Activated CD8-positive, alpha-beta memory T cell treated with anti-CD3 and anti-CD28 coated beads for 48 hours (primary cell): ENCODE measurements at regions not wholly inside any gene's neighbourhood (a gene's known extent, or its start where the extent isn't known, plus 50 kb on each side); places are given as distances from the start of the nearest gene placed in this dataset.
"Not testable (repeated sequence)": the region's sequence is repeated elsewhere in the genome, so short reads cannot be mapped to it uniquely, and the experiment has no call there.

Experiments used
- DNase-seq, 3 experiments: peaks; one replicate each; pipeline ENCODE4 v3.0.0-alpha.2; 2020; ENCODE audit warnings: low read depth in 2 of 3, low spot score in 2 of 3

DNA sequence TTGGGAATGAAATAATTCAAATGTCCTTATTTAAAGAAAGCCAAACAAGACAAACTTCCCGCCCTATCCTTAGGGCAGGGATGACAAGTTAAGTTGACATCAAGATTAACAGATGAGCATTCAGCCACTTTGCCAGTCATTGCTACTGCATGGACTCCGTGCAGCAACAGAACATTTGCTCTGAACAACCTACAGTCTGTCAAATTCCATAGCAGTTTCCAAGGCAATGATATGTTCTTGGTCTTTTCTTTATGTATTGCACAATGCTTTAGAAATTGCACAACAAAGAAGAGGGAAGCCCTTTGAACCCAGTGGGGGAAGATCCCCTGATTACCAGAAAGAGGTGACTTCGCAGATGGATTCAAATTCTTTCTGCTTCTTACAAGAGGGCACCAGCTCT, 269.8 kb downstream of the BCAT1 start:
- no peak for DNase-seq

DNA sequence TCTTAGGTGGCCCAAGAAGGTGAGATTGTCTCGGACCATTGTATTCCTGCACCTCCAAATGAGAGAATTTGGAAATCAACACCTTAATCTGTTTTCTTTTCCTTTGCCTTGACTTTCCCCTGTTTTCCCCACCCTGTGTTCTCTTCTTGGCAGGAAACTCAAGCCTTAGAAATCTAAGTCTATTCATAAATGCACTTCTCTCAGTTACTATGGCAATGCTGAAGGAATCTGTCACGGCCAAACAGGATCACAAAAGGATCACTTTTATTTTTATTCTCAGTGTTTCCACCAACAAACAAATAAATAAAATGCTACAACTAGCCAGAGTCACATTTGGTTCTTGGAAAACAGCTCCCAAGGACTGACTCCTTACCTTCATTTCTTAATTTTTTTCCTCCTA, 270.5 kb downstream of the BCAT1 start:
- DNase-seq = no peak

- no peak for DNase-seq
Observed at GRCh38 chr12:24668563-24668962, 280.3 kb downstream of the BCAT1 start.

- no peak for DNase-seq
Observed at GRCh38 chr12:24664161-24664880, 284.6 kb downstream of the BCAT1 start.

GRCh38 chr12:24661657-24662096, 287.2 kb downstream of the BCAT1 start:
- DNase-seq = no peak

DNA sequence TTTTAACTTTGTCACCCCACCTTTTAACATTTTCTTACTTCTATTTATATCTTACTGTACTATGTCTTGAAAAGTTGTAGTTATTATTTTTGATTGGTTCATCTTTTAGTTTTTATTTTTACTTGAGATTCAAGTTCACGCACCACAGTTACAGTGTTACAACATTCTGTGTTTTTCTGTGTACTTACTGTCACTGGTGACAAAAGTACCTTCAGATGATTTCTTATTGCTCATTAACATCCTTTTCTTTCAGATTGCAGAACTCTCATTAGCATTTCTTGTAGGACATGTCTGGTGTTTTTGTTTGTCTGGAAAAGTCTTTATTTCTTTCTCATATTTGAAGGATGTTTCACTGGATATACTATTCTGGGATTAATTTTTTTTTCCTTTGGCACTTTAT, 289.9 kb downstream of the BCAT1 start:
- DNase-seq = no peak

- DNase-seq = not testable (repeated sequence)
Observed at GRCh38 chr12:24654344-24654743, 294.6 kb downstream of the BCAT1 start.

- no peak for DNase-seq
Observed at GRCh38 chr12:24649634-24650033, 299.3 kb downstream of the BCAT1 start.

- no peak for DNase-seq
Observed at GRCh38 chr12:24649209-24649608, 299.7 kb downstream of the BCAT1 start.

- no peak for DNase-seq
Observed at GRCh38 chr12:24645254-24645653, 303.6 kb downstream of the BCAT1 start.

- DNase-seq = no peak
Observed at GRCh38 chr12:24643120-24644119, 305.5 kb downstream of the BCAT1 start.

GRCh38 chr12:24639641-24640040, 309.3 kb downstream of the BCAT1 start:
- no peak for DNase-seq

DNA sequence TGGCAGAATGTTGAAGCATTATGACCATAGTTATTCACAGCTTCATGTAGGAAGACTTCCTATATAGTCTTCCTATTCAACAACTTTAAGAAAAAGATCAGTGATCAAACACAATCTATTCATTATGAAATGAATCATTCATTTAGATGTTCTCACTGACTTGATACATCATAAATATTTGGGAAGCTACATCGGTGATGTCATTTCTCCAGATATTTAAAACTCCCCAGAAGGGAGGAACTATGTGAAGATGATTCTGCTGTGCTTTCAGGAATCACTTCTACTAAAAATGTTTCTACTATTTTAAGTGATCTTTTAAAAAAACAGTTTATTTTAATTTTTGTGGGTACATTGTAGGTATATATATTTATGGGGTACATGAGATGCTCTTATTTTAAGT, 316.4 kb downstream of the BCAT1 start:
- no peak for DNase-seq

GRCh38 chr12:24631676-24632426, 317.1 kb downstream of the BCAT1 start:
- no peak for DNase-seq

DNA sequence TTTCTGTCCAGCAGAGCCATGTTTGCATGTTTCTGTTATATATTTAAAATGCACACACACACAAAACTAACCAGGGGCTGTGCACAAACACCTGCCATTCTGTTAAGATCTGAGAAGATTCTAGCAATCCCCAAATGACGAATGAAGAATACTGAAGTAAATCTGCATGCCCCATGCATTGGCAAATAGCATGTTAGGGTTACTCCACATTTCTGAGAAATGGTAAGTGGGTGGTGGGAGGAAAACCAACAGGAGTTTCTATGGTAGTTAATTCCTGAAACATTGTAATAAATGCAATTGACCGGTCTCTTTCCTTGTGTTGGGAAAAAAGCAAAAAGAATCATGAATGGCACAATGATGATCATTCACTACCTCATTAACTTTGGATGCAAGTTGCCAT, 318.0 kb downstream of the BCAT1 start:
- DNase-seq = no peak

DNA sequence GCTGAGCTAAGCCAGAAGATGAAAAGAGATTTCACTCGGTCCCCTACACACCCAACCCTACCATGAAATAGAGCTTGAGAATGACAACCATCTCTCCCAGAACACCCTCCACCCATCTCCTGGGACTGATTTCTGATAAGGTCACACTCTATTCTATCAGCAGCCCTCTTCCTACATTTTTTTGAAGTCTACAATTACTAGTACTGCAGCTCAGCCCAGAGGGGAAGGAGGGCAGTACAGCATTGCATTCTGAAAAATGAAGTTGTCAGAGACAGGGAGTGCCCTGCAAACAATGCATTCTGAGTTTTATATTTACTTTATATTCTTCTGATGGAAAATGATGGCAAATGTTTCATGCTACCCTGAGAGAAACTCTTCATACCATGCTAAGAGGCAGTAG, 318.5 kb downstream of the BCAT1 start:
- no peak for DNase-seq

- DNase-seq = no peak
Observed at GRCh38 chr12:24625103-24625502, 323.8 kb downstream of the BCAT1 start.

DNA sequence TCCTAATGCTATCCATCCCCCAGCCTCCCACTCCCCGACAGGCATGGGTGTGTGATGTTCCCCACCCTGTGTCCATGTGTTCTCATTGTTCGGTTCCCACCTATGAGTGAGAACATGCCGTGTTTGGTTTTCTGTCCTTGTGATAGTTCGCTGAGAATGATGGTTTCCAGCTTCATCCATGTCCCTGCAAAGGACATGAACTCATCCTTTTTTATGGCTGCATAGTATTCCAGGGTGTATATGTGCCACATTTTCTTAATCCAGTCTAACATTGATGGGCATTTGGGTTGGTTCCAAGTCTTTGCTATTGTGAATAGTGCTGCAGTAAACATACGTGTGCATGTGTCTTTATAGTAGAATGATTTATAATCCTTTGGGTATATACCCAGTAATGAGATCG, 328.9 kb downstream of the BCAT1 start:
- DNase-seq = not testable (repeated sequence)

DNA sequence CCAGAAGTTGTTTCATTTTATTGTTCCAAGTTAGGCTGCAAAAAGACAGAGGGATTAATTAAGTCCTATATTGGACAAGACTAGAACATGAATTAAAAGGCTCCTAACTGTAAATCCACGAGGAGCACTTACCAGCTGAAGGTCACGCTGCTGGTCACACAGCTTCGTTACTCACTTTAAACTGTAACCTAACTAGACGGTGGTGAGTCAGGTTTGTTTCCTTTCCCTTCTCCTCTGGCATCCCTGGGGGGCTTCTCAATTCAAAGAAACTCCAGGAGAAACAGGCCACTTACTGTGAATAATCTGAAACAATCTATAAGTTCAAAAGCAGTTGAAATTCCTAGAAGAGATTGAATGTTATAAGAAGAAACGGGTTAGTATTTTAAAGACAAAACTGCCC, 331.4 kb downstream of the BCAT1 start:
- DNase-seq = no peak

- DNase-seq = no peak
Observed at GRCh38 chr12:24615967-24616411, 332.9 kb downstream of the BCAT1 start.

DNA sequence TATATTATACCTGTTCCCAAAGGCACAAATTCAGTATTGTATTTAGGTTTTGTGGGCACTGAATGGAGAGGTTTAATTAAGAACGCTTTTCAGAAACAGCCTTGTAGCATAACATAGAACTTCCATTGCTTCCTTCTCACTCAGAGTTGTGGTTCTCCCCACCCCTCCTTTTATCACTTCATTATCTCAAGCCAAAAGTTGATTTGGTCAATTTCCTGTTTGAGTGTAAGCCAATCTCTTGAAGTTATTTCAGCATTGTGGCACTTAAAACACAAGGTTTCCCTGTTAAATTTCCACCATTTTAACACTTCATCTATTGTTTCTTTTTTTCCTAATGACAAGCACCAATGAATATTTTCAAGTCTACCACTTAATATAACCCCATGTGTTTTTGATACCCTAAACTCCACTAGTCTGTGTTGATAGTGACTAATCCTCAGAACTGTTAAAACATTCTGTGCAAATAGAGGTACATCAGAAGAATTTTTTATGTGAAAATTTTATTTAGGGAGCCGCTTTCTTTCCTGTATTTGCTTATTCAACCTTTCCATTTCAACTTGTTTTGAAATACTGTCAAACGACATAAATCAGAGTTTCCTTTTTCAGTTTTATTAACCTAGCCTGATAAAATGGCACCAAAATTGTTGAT, 340.1 kb downstream of the BCAT1 start:
- DNase-seq = no peak
